GM21576 (cell line): ENCODE measurements at regions not wholly inside any gene's neighbourhood (a gene's known extent, or its start where the extent isn't known, plus 50 kb on each side); places are given as distances from the start of the nearest gene placed in this dataset.

Experiments used
- ATAC-seq: cut with Tn5 transposase; IDR thresholded peaks from one replicate; pipeline ENCODE4 v1.9.1; 2021; ENCODE audit warnings: mild to moderate bottlenecking, moderate library complexity; ENCODE audit not compliant: unreplicated experiment

- no peak for ATAC-seq
These were observed 443.8 kb upstream of the TGFBR2 start for GRCh38 chr3:30162579-30162978.

DNA sequence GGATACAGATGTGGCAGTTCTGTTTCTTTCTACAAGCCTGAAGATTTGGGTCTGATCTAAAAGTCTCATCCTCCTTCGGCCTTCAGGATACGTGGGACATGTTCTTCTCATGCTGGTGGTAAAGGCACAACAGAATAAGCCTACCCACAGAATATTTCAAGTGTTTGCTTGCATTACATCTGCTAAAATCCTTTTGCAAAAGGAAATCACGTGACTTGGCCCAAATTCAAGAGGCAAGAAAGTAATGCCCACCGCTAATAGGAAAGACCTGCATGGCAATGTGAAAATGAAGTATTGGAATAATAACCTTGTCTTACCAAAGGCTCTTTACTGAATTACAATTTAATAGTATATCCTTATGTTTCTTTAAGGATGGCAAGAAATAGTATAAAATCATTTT is 439.9 kb upstream of the TGFBR2 start:
- ATAC-seq: no peak

DNA sequence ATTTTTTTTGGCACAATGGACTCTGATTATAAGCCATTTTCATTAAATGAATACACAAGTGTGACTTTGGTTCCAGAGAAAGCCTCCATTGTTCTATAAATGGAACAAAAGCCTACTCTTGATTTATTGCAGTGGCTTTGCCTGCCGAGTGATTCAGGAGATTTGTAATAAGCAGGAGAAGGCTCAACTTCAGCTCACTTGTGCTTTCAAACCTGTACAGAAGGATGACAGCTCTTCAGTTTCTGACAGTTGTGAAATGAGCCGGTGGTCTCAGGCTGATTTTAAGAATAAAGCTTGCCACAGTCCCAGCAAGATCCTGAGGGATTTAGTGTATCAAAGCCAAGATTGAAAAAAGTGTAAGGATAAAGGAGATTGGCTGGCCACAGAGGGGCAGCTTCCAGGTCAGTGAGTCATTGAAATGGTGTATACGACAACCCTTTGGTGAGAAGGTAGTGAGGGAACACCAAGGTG is 438.8 kb upstream of the TGFBR2 start:
- ATAC-seq: no peak

DNA sequence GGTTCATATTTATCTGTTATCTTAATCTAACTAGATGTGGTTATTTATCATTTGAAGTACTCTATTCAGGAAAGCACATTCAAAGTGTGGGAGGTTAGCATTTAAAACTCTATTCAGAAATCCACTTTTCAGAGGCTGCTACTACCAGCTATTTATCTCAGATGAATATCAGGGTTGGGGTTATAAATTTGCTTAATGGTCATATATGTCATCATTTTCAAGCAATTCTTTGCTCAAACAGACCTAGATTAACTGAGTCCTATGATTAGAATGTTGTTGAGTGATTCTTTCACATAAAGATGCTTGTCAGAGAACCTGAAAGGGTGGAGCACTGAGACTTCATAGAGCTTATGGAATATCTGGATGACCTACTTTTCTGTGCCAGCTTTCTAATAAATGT is 436.9 kb upstream of the TGFBR2 start:
- ATAC-seq: no peak

DNA sequence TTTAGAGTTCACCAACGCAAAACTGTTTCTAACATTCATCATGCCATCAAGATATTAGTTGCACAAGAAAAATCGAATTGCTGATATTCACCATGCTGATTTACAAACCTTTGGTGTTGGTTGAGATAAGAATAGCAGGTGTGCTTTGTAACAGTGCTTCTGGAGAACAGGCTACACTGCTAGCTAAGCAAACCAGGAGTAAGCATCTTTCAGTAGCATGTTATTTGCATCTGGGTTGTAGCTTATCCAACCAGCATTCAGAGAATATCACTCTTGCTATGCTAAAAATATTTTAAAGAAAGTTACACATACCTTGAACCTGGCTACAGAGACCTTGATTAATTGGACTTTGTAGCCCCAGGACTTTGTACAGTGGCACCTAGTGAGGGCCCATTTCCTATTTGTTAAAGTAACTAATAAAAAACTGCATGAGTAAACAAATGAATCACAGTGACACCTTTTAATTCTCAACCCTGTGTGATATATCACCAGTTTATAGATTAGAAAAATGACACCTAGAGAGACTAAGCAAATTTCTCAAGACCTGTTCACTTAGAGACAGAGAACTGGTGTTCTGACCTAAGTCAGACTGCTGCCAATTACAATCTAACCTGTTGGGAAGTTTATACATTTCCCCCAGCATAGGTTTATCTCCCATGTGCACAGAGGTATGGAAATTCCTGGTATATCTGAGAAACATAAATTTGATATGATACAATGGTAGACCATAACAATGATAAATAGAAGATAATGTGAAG is 435.5 kb upstream of the TGFBR2 start:
- no peak for ATAC-seq

DNA sequence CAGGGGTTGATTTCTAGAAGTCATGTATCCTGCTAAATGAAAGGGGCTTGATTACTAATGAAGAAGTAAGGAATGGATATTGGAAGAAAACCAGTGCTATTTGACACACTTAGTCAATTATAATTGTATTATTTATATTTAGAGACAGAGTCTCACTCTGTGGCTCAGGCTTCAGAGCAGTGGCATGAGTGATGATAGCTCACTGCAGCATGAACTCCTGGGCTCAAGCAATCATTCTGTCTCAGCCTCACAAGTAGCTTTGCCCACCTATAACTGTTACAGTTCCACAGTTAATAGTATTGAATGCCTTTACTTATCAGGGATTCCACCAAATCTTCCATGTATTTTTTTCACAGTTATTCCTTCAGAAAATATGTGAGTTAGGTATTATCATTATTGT is 432.0 kb upstream of the TGFBR2 start:
- ATAC-seq: no peak

DNA sequence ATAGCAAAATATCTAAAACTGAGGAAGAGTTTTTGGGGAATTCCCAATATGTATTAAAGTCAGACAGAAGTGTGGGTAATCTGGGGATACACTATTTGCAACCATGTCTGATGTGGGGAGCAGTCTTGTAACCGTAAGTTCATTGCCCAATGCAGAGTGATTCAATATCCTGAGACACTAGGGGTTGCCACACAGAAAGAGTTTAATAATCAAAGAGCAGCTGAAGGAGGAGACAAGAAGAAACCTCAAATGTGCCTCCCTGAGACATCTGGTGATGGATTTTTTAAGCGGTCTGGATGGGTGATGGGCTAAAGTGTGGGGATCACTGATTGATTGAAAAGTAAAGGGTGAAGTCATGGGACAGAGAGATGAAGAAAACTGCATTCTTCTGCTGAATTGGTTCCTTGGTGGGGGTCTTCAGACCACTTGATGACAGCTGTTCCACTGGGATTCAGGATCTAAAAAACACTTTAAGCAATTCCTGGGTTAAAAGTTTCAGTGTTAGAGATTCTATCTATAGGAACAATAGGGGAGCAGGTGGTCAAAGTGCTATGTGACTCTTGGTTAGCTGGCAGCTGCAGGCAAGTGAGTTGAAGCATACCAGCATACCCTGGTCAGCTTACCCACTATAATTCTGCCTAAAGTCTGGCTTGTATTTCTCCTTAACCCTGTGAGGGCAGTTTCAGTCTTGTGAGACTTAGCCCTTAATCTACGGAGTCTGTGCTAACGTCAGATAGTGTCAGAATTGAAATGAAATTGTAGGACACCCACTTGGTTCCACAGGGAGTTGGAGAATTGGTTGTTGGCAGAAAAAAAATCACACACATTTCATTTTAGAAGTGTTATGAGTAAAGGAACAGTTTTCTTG is 425.9 kb upstream of the TGFBR2 start:
- no peak for ATAC-seq

- no peak for ATAC-seq
These were observed 425.3 kb upstream of the TGFBR2 start for GRCh38 chr3:30181178-30181465.

GRCh38 chr3:30181581-30181980 is 424.8 kb upstream of the TGFBR2 start:
- ATAC-seq: no peak

DNA sequence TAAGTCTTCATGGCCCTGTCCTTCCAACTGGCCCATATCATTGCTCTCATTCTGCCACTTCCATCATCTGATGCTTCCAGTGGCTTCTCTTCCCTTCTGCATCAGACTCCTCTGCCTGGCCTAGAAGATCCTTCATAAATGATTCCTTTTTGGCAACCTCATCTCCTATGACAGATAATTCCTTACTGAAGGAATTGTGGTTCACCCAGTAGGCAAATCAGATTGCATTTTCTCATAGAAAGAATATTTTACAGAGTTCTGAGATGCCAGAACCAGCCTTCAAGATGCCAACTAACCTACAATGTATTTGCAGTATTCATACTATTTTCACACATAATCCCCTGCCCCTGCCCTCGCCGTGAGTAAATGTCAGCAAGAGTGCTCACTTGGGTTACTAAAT is 423.0 kb upstream of the TGFBR2 start:
- no peak for ATAC-seq

GRCh38 chr3:30184091-30184810 is 422.1 kb upstream of the TGFBR2 start:
- no peak for ATAC-seq

DNA sequence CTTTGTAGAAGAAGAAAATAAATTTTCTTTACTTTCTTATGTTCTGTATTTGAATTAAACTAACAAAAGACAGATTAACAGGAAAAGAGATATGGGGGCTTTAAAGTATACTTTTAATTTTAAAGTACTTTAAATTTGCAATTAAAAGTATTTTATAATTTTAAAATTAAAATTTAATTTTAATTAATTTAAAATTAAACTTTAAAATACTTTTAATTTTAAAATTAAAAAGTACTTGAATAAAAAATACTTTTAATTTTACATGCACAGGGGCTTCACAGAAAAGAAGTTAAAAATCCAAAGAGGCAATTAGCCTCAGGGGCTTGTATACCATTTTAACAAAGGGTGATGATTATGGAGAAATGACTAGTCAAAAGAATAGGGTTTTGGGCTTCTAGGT is 420.5 kb upstream of the TGFBR2 start:
- ATAC-seq: no peak

- ATAC-seq: no peak
These were observed 419.6 kb upstream of the TGFBR2 start for GRCh38 chr3:30186741-30187219.

GRCh38 chr3:30187366-30187765 is 419.0 kb upstream of the TGFBR2 start:
- ATAC-seq: no peak

DNA sequence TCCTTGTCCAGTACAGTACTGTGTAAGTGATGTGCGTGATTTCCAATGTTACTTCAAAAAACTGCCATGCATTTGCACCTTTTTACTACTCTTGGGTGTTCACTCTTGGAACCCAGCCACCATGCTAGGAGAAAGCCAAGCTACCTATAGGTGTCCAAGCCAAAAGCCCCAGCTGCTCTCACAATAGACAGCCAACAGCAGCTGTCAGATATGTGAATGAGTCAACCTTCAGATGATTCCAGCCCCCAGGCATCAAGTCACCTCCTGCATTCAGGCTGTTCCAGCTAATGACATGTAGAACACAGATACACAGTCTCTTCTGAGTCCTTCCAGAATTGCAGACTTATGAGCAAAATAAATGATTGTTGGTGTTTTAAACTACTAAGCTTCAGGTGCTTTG is 417.7 kb upstream of the TGFBR2 start:
- no peak for ATAC-seq

- no peak for ATAC-seq
These were observed 416.5 kb upstream of the TGFBR2 start for GRCh38 chr3:30189900-30190299.

DNA sequence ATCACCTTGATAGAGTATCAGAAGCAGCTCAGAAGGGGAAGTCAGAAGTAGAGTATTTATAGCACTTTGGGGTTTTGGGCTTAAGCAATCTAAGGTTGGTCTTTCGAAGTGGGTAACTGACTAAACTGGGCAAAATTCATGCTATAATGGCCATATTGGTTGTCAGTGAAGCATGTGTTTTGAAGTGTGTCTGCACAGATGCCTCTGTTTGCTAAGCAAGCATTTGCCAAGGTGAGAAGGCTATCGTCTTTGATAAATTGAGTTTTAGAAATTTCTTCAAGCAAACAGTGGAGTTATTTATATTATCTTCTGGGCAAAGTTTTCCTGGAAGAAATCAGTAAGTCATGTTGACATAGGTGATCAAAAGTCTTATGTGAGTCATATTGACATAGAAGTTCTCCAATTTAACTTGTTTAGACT is 412.8 kb upstream of the TGFBR2 start:
- no peak for ATAC-seq

DNA sequence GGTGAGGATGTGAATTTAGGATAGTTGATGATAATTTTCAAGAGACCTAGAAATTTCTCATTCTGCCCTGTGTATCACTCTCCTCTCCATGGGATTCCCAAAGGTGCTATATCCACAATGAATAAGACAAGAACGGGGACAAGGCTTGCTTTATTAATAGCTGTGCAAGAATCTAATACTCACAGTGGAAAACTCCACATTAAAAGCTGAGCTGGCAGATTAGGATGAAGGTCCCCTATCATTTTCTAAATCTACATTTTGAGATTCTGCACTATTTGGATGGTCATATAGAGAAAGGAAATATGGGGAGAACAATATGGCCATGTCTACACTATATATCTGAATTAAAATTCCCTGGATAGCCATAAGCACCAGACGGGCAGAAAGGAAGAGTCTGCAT is 411.0 kb upstream of the TGFBR2 start:
- ATAC-seq: no peak

- ATAC-seq: no peak
These were observed 408.2 kb upstream of the TGFBR2 start for GRCh38 chr3:30198162-30198561.

- ATAC-seq: no peak
These were observed 407.2 kb upstream of the TGFBR2 start for GRCh38 chr3:30199096-30199759.

DNA sequence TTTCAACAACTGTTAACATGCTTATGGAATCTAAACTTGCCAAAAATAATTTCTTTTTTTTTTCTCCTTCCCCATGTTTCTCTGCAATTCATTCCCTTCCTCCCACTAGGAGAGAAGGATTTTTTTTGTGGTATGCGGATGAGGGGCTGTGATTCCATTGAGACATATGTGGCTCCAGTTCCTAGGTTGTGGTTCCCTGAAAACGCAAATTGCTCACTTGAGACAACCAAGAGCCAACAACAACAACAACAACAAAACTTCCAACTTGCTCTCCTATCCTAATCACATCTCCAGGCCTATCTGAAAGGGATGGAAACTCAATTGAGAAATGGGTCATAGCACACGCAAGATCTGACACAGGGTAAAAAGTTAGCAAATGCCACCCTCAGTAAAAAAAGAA is 406.5 kb upstream of the TGFBR2 start:
- ATAC-seq: no peak
